GM19025 (cell line): ENCODE measurements at regions not wholly inside any gene's neighbourhood (a gene's known extent, or its start where the extent isn't known, plus 50 kb on each side); places are given as distances from the start of the nearest gene placed in this dataset.
"Not testable (repeated sequence)": the region's sequence is repeated elsewhere in the genome, so short reads cannot be mapped to it uniquely, and the experiment has no call there.

Source experiments
- ATAC-seq: cut with Tn5 transposase; IDR thresholded peaks from one replicate; pipeline ENCODE4 v1.9.1; 2021; ENCODE audit warnings: mild to moderate bottlenecking, low read depth, moderate library complexity; ENCODE audit not compliant: unreplicated experiment

DNA sequence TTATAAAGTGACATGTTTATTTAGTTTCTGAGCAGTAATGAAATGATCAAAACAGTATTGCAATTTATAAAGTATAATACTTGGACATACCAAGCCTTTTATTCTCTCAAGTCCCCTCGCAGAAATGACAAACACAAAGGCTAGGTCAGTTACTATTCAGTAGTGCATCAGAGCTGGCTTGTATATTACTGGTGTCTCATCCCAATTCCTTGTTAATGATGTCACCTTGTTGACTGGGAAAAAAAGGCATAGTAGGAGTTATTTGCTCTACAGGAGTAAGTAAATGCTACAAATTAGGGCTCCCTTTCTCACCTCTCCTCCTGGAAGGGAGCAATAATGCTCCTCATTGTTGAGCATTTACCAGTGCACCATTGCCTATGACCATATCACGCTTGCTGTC, 317.6 kb downstream of the CHL1 start:
- ATAC-seq, result no peak

DNA sequence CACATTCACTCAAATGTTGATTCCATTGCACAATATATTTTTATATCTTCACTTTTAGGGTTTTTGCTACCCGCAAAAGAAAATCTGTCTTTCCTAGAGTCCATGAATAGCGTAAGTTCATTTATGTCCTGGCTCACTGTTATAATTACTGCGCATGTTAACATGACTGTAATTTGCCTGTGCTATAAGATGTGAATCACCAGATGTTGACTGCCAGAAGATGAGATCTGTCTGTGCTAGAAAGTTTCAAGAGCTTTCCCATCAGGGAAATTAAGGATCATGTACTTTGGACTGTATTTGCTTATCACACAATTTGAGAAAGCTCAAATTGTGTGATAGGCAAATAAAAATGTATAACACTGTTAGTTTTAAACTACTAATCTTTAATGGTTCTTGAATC, 322.5 kb downstream of the CHL1 start:
- no peak for ATAC-seq

DNA sequence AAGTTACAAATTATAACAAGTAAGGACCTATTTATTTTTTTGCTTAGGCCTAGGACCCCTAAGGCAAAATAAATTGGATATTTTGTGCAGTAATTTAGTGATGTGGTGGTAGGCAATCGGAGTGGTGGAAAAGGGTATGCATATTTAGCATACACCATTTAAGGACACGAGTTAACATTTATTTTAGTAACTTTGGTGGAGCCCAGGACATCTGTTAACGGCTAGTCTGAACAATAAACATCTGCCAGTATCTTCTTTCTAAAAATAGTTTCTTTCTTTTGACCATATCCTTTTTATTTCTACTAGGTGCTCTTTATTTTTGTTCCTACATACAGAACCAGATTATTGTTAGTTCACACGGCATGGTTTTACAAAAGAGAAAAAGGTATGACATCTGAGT, 326.3 kb downstream of the CHL1 start:
- no peak for ATAC-seq

DNA sequence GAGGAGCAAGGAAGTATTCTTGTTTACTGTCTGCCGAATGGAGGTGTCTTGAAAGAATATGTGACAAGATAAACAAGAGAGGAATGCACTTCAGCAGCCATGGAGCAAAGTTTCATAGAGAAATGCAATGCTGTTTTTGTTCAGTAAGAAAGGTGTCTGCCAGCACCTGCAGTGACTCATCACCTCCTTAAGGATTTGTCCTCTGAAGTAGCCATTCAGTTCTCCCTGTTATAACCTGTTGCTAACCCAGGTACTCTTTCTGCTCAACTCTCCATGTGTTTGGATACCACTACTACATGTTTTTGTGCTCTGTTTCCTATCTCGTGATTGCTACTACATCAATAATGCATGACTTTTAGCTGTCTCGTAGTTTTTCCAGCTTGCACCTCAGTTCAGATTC, 328.9 kb downstream of the CHL1 start:
- ATAC-seq, result no peak

DNA sequence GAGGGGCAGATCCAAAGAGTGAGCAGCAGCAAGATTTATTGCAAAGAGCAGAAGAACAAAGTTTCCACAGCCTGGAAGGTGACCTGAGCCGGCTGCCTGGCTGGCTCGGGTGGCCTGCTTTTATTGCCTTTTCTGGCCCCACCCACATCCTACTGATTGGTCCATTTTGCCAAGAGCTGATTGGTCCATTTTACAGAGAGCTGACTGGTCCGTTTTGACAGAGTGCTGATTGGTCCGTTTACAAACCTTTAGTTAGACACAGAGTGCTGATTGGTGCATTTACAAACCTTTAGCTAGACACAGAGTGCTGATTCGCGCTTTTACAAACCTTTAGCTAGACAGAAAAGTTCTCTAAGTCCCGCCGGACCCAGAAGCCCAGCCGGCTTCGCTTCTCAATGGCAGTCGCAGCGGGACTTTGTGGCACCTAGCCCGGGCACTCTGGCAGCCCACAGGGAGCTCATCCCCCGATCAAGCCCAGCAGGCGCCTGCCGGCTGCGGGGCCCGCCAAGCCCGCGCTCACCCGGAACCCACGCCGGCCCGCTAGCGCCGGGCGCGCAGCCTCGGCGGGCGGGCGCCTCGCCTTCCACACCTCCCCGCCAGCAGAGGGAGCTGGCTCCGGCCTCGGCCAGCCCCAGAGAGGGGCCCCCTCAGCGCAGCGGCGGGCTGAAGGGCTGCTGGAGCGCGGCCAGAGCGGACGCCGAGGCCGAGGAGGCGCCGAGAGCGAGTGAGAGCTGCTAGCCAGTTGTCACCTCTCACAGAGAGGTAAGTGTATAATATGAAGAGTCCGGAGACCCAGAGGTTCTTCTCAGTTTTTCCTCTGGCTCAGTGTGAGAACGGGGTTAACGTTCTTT, 339.2 kb downstream of the CHL1 start:
- ATAC-seq, result peak; percentile 96

DNA sequence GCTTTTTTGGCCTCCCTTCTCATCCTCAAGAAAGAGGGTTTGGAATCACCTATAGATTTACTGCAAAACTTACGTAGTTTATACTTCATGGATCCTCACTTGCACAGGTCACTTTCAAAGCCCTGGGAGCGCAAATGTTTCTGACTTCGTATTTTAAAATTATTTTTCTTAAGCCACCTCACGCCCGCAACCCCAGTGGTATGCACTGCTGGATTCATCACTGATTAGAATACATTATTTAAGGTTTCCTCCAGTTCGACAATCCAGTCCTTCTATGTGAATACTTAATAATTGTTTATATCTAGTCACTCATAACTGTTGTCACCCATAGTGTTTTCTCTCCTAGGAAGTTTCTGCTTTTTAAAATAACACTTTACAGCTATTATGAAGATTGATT, 339.9 kb downstream of the CHL1 start:
- ATAC-seq, result no peak

DNA sequence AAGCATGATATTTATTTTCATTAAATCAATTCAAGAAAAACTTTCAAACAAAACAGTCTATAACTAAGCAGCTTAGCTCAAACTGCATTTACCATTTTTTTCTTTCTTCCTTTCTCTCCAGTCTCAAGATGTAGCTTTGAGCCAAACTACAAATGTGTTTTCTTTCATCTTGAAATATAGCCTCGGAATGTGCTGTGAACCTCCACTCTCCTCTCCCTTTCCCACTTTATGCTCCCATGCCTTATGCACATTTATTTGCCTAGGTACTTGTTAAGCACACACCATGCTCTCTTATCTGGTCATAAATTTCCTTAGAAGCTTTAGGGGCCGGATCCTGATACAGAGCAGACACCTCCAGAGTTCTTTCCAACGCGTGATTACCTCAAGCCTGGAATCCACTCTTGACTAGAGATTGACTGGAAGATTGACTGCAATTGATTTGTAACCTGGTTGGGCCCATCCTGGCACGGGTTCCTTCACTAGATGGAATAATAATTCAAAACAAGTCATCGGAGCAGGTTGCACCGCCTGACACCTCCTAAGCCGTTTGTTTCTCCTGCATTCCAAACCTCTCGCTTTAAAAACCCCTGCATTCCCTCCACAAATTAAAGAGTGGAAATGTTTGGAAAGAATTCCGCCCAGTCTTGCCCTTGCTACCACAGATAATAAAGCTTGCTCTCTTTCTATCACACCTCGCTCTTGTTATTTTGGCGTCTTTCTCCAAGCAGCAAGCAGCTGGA, 344.7 kb downstream of the CHL1 start:
- no peak for ATAC-seq

DNA sequence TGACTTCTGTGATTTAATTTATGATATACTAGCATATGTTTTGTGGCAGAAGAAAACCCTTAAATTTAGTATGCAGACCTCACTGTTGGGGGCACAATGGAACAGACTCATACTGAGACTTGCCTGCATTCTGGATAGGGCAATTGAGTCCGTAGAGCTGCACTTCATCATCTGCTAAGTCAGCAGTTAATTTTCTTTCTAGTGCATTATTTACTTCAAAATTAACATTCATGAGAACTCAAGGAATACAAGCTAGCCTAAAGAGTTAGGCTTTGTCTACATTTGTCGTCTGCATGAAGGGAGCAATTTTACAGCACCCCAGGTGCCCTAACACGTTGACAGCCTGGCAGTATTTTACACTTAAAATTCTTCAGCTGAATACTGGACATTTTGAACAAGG, 345.5 kb downstream of the CHL1 start:
- ATAC-seq, result no peak

DNA sequence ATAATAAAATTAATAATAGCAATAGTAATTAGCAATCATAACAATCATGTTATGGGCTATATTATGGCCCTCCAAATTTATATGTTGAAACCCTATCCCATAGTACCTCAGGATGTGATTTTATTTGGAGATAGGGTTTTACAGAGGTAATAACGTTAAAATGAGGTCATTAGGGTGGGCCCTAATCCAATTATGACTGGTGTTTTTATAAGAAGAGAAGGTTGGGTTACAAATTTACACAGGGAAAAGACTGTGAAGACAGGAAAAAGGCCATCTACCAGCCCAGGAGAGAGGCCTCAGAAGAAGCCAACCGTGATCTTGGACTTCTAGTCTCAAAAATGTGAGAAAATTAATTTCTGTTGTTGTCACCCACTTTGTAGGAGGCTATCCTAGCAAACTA, 353.1 kb downstream of the CHL1 start:
- no peak for ATAC-seq

DNA sequence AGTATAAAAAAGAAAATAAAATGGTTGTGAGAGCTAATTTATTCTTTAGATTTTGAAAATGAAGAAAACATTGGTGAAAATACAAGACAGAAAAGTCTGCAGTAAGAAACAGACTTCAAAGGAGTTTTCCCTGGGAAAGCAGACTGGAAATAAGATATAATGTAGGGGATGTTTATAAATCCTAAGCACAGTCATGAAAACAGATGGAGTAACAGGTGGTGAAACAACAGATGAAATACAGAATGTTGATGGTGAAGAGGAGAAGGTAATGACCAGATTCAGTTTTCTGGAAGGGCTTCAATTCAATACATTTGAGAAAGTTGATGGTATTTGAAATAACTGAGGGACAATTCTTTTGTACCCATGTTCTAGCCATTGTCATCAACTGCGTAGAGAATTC, 353.9 kb downstream of the CHL1 start:
- ATAC-seq, result no peak

DNA sequence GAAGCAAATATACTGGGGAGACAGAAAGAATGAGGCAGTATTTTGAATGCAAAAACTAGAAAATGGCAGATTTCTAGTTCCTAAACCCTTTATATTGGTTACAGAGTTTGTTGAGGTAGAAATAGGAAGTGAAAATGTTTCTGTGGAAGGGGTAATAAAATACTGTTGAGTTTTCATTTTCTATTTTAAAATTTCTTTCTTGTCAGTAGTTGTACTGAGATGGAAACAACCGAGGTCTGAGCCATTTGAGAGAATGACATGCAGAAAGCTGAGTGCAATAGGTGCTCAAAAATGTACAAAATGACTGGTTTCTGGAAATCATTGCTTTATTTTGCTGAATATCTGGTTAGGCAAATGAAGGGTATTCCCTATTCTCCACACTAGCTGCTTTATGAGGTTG, 361.4 kb downstream of the CHL1 start:
- peak; percentile 97 for ATAC-seq

DNA sequence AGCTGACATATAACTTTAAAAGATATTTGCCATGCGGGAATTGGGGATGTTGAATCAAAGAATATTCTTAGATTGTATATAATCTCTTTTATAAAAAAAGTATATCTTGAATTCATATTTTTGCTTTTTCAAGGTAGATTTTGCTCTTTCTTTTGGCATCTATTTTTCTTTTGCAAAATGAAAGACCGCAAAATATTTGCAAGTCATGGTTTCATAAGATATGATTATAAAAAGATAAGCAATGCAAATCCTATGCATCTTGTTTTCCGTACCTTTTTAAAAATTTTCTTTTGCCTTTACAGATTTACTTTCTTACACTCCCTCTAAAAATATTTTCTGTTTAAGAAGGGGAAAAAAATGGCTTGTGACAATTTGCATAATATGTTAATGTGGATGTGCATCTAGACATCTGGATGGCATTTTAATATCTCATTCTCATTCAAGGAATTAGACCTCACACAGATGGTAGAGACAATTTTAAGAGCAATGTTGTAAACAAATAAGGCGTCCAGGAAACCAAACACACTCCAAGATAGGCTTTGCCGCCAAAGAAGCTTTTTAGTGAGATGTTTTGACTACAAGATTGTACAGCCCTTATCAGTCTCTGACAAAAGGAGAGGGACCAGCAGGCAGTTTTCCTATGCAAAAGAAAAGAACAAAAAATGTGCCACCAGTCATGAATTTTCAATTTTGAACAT, 371.1 kb downstream of the CHL1 start:
- no peak for ATAC-seq

DNA sequence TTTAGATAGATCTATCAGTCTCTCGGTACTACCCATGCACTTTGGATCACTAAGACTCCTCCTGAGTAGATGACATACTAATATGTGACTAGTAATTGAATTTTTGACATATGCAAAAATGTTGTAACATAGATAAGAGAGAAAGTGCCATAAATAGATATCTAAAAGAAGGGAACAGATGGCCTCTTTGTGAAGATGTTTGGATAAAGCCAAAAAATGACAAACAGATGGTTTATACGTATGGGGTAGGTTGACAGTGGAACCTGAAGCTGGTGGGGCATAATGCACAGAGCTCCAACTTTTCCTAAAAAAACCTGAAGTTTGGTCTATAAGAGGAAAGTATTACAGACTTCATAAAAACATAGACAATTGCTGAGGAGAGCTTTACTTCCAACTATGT, 383.0 kb downstream of the CHL1 start:
- ATAC-seq, result not testable (repeated sequence)

DNA sequence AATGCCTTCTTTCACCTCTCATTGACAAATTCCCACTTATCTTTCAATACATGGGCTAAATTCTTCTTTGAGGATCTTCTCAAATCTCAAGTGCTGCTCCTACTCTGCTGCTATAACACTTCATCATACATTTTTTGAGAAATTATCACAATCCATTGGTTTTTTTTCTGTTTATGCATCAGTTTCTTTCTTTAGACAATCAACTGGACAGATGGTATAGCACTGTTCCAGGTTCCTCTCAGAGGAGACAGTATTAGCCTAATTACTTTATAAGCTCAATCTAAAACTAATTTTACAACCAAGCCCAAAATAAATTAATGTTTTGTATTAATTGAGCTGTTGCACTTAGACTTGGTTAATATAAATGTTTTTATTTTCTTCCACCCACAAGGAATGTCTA, 392.5 kb downstream of the CHL1 start:
- not testable (repeated sequence) for ATAC-seq

DNA sequence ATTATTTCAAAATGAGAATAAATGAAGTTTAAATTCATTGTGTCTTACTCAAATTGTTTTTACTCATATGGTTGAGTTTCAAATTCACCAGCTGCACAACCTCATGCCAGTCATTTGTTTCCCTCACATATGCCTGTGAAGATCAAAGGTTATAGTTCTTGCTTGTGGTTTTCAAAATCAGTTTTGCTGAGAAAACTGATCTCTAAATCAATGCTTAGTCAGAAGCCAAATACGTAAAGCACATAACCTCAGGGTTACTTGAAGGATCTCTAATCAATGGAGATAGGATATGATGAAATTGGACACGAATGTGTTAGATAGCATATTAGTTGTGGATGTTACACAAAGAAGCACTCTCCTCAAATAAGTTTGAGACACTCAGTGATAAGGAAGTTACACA, 400.7 kb downstream of the CHL1 start:
- ATAC-seq, result peak; percentile 62

DNA sequence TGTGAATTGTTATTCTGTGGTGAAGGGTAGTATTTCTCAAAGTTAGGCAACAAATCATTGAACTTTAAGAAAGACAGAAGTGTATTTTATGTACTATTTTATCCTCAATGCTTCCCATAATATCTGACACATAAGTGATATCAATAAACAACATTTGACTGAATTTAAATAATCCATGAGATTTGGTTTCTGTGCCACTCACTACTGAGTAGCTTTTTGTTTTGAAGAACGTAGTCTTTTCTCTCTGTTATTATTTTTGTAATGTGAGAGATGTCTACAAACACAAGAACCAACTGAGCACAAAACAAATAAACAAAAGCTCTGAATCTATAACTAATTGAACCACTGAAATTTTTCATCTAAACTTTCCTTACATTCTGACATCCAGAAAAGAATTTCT, 401.2 kb downstream of the CHL1 start:
- not testable (repeated sequence) for ATAC-seq

DNA sequence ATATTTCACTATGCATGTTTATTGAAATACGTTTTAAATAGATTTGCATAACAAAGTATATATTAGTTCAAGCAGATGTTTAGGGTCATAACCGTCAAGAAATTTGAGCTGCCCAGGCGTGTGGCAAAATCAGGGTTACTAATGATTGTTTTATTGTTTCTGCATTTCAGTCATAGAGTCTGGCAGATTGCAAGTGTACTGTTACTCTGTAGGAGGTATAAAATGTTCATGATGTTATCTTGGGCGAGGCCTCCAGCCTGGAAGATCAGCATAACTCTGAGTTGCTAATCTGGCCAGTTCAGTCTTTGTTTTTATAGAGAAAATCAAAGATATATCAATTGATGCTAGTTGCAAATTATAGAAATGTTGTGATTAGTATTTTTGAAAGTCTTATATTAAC, 410.9 kb downstream of the CHL1 start:
- ATAC-seq, result not testable (repeated sequence)

DNA sequence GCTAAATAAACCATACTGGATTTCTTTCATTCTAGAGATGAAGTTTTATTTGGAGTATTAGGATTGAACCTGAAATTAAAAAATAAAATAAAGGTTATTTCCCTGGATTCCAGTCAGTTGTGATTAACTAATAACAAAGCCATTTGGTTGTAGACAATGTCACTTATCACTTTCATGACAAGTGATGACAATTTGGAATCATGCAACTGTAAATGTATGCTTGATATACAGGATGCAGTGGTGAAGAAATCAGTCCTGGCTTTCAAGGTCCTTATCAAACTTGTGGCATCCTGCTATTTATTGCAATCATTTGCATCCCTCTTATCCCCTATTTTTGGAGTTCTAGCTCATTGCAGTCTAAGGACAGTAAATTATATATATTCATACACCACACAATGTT, 425.2 kb downstream of the CHL1 start:
- ATAC-seq, result no peak

DNA sequence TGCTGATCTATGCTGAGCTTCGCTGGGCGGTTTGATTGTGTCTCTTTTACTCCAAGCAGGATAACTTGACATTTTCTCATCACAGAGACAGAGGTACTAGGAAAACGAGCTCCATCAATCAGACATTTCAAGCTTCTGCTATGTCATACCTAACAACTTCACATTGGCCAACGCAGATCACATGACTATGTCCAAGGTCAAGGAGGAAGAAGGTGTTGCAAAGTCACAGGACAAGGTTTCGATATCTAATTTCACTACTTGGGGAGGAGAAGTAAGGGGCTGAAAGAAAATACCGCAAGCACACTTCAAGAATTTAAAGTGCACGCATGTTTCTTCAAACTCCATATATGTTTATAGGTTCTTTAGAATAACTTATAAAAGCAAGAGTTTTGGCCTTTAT, 425.8 kb downstream of the CHL1 start:
- ATAC-seq, result no peak

DNA sequence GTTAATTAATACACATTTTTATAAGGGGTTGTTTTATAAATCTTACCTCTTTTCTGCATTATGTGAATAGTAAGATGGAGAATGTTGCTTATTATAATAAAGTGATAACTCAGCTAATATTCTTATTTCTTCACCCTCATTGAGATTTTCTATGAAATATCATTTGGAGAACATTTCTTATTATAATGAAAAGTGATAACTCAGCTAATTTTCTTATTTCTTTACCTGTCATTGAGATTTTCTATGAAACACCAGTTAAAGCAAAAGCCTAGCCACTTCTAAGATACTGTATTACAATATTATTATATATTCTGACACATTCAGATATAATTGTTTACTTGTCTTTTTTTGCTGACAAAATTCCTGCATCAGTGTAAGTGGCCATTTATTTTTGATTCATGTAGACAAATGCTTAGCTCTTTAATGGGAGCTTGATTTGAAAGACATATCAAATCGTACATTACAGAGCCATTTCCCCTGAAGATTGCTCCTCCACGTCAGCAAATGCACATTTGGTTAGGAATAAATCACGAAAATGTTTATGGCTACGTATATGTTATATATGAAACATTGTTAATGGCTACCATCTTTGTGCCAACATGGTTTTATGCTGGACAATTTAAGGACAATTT, 427.5 kb downstream of the CHL1 start:
- no peak for ATAC-seq

DNA sequence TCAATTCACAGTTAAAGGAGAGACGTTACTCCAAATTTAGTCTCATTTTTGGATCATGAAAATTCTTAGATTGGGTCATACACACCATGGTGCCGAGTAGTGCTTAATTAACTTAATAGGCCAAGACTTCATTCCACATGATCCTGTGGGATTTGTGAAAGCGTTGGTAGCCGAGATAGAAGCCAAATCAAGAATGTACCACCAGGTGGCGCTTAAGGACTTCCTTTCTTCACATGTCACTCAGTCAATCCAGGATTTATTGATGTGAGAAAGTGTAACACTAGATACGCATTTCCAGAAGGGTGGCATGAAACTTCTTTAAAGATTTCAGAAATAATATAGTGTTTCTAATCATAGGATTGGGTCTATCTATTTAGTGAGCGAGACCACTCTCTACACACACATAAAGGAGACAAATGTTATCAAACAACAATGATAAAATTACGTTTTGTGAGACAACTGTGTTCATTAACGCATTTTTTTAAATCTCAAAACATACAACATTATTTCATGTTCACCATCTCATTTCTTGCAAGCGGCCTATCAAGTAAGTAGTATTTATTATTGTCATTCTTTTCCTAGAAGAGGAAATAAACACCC, 436.1 kb downstream of the CHL1 start:
- ATAC-seq, result no peak
